A673 (cell line): ENCODE measurements at regions not wholly inside any gene's neighbourhood (a gene's known extent, or its start where the extent isn't known, plus 50 kb on each side); places are given as distances from the start of the nearest gene placed in this dataset.

ENCODE experiments used
- BruUV-seq: library from RNA; stranded (reverse); fragments of 400-500 nt; replicated peaks from 2 replicates; lab custom pipeline; 2021; lab: Mats Ljungman, UMichigan
- CTCF ChIA-PET: fragments of 300-600 bp; sonication (Branson Sonifier 250); formaldehyde crosslinking; loops from one replicate; lab custom pipeline; 2022; ENCODE audit warnings: antibody characterized with exemption; lab: Charles Lee
- POLR2A ChIA-PET: fragments of 300-600 bp; sonication (Branson Sonifier 250); formaldehyde crosslinking; loops from one replicate; lab custom pipeline; 2022; ENCODE audit warnings: antibody characterized with exemption; ENCODE audit not compliant: low non-redundant PET; lab: Charles Lee
- DNase-seq: peaks from one replicate; pipeline ENCODE4 v3.0.0-alpha.2; 2015; ENCODE audit warnings: low spot score
- H3K27ac ChIP-seq: fragments of 200-600 bp; sonication (generic); 2 replicates; pipeline ENCODE4 v1.5.1; 2016; ENCODE audit warnings: mixed run types, low read depth, mild to moderate bottlenecking, mixed read lengths, antibody characterized with exemption, low read length; ENCODE audit not compliant: poor library complexity, severe bottlenecking
- H3K27me3 ChIP-seq: fragments of 200-600 bp; sonication (generic); replicated peaks from 2 replicates; pipeline ENCODE4 v1.6.1; 2017; ENCODE audit warnings: mixed run types, low read depth, mild to moderate bottlenecking, mixed read lengths, antibody characterized with exemption, low read length; ENCODE audit not compliant: insufficient read depth, poor library complexity
- H3K36me3 ChIP-seq: fragments of 200-600 bp; sonication (generic); 2 replicates; pipeline ENCODE4 v1.6.1; 2016; ENCODE audit warnings: mixed run types, mild to moderate bottlenecking, mixed read lengths, antibody characterized with exemption, low read length; ENCODE audit not compliant: insufficient read depth, poor library complexity, severe bottlenecking
- H3K4me1 ChIP-seq: fragments of 200-600 bp; sonication (generic); 2 replicates; pipeline ENCODE4 v1.6.1; 2017; ENCODE audit warnings: mixed run types, mild to moderate bottlenecking, mixed read lengths, antibody characterized with exemption, low read length; ENCODE audit not compliant: insufficient read depth, poor library complexity, severe bottlenecking
- H3K4me3 ChIP-seq: fragments of 200-600 bp; sonication (generic); 2 replicates; pipeline ENCODE4 v1.5.1; 2016; ENCODE audit warnings: low read depth, mixed run types, mild to moderate bottlenecking, mixed read lengths, low read length; ENCODE audit not compliant: poor library complexity, severe bottlenecking
- H3K9me3 ChIP-seq: fragments of 200-600 bp; sonication (generic); 2 replicates; pipeline ENCODE4 v1.6.1; 2016; ENCODE audit warnings: mixed run types, low read depth, mild to moderate bottlenecking, mixed read lengths, antibody characterized with exemption, low read length; ENCODE audit not compliant: poor library complexity, severe bottlenecking
- EZH2 ChIP-seq: fragments of 200-600 bp; sonication (generic); IDR thresholded peaks from 2 replicates; pipeline ENCODE4 v1.6.1; 2017; ENCODE audit warnings: borderline replicate concordance, low read depth, mild to moderate bottlenecking, mixed read lengths, antibody characterized with exemption, low read length; ENCODE audit not compliant: poor library complexity, severe bottlenecking
- intact Hi-C: fragments of 100-400 bp; cut with micrococcal nuclease; formaldehyde crosslinking; loops from one replicate; pipeline ENCODE4 v1.10.0; 2022; ENCODE audit not compliant: unreplicated experiment
- TF ChIP-seq, protein P1 (sequence below): fragments of 300-800, 200-600 bp; sonication (generic); conservative IDR thresholded peaks from 2 replicates; pipeline ENCODE4 v1.5.1; 2017; ENCODE audit warnings: low read depth, mild to moderate bottlenecking, antibody characterized with exemption, low read length, moderate library complexity, mixed read lengths

DNA sequence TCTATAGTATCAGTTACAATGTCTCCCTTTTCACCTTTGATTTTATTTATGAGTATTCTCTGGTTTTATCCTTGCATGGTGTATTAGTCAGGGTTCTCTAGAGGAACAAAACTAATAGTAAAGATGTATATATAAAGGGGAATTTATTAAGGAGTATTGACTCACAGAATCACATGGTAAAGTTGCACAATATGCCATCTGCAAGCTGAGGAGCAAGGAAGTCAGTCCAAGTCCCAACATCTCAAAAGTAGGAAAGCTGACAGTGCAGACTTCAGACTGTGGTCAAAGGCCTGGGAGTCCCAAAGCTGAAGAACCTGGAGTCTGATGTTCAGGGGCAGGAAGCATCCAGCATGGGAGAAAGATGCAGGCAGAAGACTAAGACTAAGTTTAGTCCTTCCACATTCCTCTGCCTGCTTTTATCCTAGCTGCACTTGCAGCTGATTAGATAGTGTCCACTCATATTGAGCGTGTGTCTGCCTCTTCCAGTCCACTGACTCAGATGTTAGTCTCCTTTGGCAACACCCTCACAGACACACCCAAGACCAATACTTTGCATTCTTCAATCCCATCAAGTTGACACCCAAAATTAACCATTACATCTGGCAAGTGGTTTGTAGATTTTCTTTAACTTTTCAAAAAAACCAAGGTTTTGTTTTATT, 308.0 kb upstream of the LMO3 start:
- H3K27ac ChIP-seq: no peak overlapping the region
- H3K27me3 ChIP-seq: no peaks in the 10 kb centered on the region
- no peak overlapping the region for H3K4me3 ChIP-seq
- ChIA-PET POLR2A (no interaction called here), CTCF (no interaction called here)
- BruUV-seq: no TSS peak
- H3K36me3 ChIP-seq: no peaks in the 10 kb centered on the region
- no peaks in the 10 kb centered on the region for H3K4me1 ChIP-seq
- no peak for TF ChIP-seq EZH2
- TF ChIP-seq, protein P1, sequence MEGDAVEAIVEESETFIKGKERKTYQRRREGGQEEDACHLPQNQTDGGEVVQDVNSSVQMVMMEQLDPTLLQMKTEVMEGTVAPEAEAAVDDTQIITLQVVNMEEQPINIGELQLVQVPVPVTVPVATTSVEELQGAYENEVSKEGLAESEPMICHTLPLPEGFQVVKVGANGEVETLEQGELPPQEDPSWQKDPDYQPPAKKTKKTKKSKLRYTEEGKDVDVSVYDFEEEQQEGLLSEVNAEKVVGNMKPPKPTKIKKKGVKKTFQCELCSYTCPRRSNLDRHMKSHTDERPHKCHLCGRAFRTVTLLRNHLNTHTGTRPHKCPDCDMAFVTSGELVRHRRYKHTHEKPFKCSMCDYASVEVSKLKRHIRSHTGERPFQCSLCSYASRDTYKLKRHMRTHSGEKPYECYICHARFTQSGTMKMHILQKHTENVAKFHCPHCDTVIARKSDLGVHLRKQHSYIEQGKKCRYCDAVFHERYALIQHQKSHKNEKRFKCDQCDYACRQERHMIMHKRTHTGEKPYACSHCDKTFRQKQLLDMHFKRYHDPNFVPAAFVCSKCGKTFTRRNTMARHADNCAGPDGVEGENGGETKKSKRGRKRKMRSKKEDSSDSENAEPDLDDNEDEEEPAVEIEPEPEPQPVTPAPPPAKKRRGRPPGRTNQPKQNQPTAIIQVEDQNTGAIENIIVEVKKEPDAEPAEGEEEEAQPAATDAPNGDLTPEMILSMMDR: no peak
- DNase-seq: no peak
- intact Hi-C loops: no loop called here
- H3K9me3 ChIP-seq: no peaks in the 10 kb centered on the region

DNA sequence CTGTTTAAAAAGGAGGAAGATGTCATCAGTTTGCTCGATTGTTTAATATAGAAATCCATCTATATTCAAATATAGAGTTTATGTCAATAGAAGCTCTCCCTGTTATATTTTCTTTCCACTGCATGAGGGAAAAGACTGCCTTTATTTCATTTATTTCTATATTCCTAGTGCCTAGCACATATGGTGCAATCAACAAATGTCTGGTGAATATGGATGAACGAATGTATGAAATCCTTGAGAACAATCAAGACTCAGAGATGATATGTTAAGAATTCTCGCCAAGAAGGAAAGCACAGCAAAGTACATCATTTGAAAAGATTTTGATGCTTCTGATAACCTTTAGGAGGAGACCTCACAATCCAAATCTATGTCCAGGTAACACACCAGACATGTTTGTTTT, 296.0 kb upstream of the LMO3 start:
- no peak for DNase-seq
- Histone ChIP-seq H3K27me3 (no peaks in the 10 kb centered on the region), H3K36me3 (no peaks in the 10 kb centered on the region), H3K9me3 (peaks cover 4% of the 10 kb centered on the region), H3K4me3 (no peak overlapping the region), H3K27ac (no peak overlapping the region), H3K4me1 (no peaks in the 10 kb centered on the region)
- TF ChIP-seq, protein P1: no peak
- TF ChIP-seq EZH2: no peak
- intact Hi-C loops: no loop called here
- CTCF ChIA-PET: no interaction called here
- POLR2A ChIA-PET: no interaction called here
- BruUV-seq: no TSS peak

DNA sequence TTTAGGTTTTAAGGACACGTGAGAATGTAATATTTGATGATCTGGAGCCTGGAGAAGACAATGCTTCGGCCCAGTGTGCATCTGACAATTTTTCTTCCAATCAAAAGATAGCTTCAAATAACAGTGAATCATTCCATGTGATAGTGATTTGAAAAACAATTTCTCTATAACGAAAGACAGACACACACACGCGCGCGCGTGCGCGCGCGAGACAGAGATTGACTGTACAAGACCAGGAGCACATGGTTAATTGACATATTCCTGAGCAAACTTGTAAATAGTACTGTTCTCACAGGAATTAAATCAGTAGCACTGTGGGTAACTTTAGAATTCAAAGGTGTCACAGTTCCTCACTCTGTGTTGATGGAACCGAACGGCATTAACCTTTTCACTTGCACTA, 287.5 kb upstream of the LMO3 start:
- no peak for DNase-seq
- intact Hi-C loops: no loop called here
- Histone ChIP-seq H3K36me3 (no peaks in the 10 kb centered on the region), H3K27me3 (no peaks in the 10 kb centered on the region), H3K4me1 (no peaks in the 10 kb centered on the region), H3K27ac (no peak overlapping the region), H3K9me3 (peaks cover 9% of the 10 kb centered on the region), H3K4me3 (no peak overlapping the region)
- ChIA-PET CTCF (no interaction called here), POLR2A (no interaction called here)
- TF ChIP-seq EZH2: no peak
- TF ChIP-seq, protein P1: no peak
- BruUV-seq: no TSS peak
